MM.1S (cell line): ENCODE measurements at regions not wholly inside any gene's neighbourhood (a gene's known extent, or its start where the extent isn't known, plus 50 kb on each side); places are given as distances from the start of the nearest gene placed in this dataset.

ENCODE experiments used
- CTCF ChIP-seq: fragments of 300-600 bp; sonication (generic); IDR thresholded peaks from 2 replicates; pipeline ENCODE4 v1.5.1; 2016; ENCODE audit warnings: antibody characterized with exemption, low read length, mixed read lengths
- EZH2 ChIP-seq: fragments of 300-600 bp; sonication (generic); optimal IDR thresholded peaks from 2 replicates; pipeline ENCODE3; 2017; ENCODE audit warnings: low read depth, mild to moderate bottlenecking, antibody characterized with exemption, low read length, mixed read lengths

GRCh38 chr17:71057448-71057847, 888.1 kb downstream of the KCNJ2 start:
- no peak for TF ChIP-seq EZH2
- TF ChIP-seq CTCF: no peak
